SKM-1 treated with dmso at 0.1 percent for 144 hours (cell line): ENCODE measurements at regions not wholly inside any gene's neighbourhood (a gene's known extent, or its start where the extent isn't known, plus 50 kb on each side); places are given as distances from the start of the nearest gene placed in this dataset.

Experiments
- DNase-seq: peaks from one replicate; lab custom pipeline; 2025; ENCODE audit not compliant: unreplicated experiment; lab: John Stamatoyannopoulos, UW

- DNase-seq = no peak
Measured at GRCh38 chr18:6644836-6645627, 84.5 kb upstream of the ARHGAP28 start.

DNA sequence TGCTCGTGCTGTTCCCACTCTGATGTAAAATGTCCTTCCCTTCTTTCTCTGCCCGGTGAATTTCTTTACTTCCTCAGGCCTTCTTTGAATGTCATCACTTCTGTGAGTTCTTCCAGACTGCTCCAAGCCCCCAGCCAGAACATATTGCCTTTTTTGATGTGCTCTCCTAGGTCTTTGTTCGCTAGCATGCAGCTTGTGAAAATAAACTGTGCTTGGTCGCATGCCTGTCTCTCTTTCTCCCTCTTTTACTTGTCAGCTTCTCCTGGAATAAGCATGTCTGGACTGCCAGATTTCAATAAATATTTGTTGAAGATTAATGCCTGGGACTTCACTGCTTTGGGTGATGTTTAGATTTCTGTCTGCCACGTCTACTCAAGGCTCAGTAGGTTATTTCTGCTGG lies 82.7 kb upstream of the ARHGAP28 start:
- DNase-seq = no peak

- DNase-seq = no peak
Measured at GRCh38 chr18:6648581-6648980, 80.9 kb upstream of the ARHGAP28 start.

DNA sequence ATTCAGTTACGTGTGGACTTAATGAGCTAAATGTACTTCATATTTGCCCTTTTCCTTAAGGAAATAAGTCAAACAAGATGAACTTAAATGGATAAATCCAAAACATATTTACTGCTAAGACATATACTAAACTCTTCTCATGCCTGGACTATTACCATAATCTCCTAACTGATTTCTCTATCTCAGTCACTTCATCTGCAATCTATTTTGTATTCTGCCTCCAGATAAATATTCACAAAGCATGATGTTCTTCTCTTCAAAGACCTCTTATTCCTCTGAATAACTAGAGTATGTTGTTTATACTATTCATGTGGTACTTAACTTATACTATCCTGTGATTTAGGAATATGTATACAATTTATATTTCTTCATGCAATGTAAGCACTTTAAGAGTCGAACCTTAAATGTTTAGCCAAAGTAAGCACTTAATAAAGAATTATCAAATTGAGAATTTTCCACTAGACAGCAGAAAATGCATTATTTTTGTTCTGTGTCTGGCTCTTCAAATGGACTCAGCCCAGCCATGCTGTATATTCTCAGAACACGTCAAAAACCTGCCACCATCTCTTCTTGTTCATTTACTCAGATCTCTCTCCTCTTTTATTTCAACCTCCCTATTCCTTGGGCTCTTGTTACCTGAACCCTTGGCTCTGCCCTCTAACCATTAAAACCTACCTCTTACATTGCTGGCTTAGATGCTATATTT lies 79.9 kb upstream of the ARHGAP28 start:
- no peak for DNase-seq

- no peak for DNase-seq
Measured at GRCh38 chr18:6650127-6650507, 79.4 kb upstream of the ARHGAP28 start.

GRCh38 chr18:6650747-6651146 lies 78.8 kb upstream of the ARHGAP28 start:
- no peak for DNase-seq

GRCh38 chr18:6652098-6652497 lies 77.4 kb upstream of the ARHGAP28 start:
- no peak for DNase-seq

- DNase-seq = no peak
Measured at GRCh38 chr18:6653880-6654279, 75.6 kb upstream of the ARHGAP28 start.

DNA sequence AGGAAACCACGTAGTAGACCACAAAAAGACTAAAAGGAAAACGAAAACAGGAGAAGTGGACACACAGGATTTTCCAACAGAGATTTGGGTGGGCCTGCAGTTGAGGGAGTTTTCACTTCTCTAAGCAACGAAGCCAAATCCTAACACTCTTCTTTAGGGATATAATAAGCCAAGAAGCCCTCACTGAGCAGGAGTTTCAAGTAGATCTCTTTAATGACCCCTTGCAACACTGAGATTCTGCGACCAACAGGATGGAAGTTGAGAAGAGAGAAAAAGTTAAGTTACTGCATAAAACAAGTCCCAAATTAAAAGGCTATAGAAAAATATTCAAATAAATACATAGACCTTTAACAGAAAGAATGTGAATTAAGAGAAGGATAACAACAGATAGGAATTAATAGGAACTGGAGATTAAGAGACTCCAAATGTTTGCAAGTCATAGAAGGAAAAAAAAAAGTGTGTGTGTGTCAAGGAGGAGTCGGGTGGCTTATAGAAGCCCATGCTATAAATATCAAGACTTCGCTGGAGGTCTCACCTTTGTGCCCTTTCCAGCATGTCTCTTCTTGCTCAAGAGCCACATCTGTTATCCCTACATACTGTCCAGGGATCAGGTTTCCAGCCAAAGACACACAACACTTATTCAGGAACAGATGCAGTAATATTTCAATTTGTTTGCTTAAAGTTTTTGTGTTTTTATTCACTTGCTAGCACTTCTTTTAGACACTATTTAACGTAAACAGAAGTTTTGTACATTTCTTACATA lies 69.4 kb upstream of the ARHGAP28 start:
- no peak for DNase-seq

DNA sequence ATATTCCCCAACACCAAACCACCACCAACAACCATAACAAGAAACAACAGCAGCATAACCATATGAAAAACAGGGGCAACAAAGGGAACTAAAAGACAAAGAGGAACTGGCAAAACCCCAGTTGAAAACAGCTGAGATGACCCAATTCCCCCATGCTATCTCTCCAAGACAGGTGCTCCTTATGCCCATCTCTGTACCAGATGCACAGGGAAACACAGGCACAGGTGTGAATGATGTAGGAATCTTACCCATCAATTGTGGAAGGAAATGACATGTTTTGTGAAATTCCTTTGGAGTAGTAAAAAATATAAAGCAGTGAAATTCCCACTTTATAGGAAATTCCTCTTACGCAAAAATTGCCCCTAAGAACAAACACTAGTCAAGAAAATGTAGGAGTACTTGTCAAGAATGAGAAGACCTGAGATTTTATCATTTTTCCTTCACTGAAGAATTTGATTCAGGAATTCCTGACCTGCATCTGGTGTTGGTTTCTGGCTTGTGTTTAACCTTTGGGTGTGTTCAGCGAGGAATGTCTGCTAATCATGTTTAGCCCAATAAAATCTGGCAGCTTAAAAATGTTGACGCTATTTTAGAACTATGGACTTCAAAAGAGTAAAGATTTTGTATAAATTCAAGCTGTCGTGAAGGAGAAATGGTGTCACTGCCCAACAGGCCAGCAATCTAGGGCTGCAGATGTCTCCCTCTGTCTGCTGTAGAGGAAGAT lies 67.7 kb upstream of the ARHGAP28 start:
- no peak for DNase-seq

DNA sequence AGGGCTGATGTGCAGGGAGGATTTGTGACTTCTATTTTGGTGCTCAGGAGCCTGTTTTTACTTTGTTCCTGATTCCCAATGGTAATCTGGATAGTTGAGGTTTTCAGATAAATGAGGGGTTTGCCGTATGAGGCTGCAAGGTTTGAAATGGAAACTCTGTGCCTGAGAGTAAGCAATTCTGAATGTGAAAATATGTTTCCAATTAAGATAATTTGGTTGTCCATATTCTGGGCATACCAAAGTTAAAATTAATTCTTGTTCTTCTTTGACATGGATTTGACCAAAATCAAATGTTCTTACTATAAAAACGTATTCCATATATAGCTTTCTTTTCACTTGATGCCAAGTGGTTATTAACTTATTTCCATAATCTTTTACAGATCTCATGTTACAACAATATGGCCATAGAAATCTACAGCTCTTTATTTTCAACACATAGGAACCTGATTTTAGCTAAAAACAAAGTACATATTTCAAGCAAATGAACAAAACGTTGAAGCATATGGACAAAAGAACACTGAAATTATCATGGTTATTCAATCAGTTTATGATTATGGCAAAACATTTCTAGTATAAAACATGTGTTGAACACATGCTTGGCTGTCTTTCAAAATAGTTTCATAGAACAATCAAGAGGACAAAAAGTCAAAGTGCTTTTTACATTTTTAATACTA lies 63.4 kb upstream of the ARHGAP28 start:
- no peak for DNase-seq

GRCh38 chr18:6668836-6669235 lies 60.7 kb upstream of the ARHGAP28 start:
- no peak for DNase-seq

DNA sequence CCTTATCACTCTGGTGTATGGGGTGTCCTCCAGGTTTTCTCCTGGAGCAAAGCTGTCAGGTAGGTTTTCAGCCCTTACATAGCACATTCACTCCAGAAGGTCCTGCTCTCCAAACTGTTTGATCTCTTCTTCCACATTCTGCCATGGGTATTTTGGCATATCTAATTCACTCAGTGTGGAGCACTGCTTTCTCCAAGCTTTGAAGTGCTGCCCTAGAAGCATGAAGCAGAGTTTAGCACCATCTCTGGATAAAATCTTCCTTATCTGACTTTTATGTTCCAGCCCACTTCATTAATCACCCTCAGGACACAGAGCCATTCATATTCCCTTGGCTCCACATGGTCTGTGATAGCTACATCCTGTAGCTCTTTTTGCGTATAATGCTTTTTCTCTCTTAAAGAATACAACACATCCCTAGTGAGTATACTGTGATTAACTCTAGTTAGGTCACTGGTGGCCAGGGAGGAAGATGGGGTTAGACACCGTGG lies 56.7 kb upstream of the ARHGAP28 start:
- DNase-seq = no peak

DNA sequence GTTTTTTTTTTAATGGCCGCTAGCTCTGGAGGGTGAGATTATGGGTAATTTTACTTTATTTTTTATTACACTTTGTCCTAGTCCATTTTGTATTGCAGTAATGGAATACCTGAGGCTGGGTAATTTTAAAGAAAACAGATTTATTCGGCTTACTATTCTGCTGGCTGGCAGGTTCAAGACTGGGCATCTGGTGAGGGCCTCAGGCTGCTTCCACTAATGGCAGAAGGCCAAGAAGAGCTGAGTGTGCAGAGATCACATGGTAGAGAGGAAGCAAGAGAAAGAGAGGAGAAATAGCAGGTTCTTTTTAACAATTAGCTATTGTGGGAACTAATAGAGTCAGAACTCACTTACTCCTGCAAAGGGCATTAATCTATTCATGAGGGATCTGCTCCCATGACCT lies 52.4 kb upstream of the ARHGAP28 start:
- no peak for DNase-seq

DNA sequence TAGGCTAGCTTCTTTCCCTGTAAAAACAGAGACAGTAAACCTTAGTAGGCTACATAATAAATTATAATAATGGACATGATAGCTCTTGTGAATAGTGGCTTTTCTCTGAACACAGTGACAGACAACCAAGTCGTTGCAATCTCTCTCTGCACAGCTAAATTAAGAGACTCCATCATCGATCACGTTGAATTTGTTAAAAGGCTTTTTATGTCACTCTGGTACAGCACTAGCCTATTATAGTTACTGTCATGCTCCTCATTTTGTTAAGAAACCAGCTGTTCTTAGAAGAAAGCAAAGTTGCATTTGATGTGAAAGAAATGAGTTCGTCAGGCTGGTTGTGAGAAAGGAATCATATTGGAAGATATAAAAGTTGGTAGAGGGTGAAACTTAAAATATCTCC lies 50.3 kb upstream of the ARHGAP28 start:
- DNase-seq = no peak
